ENCODE measurements at regions not wholly inside any gene's neighbourhood (a gene's known extent, or its start where the extent isn't known, plus 50 kb on each side); places are given as distances from the start of the nearest gene placed in this dataset.

DNA sequence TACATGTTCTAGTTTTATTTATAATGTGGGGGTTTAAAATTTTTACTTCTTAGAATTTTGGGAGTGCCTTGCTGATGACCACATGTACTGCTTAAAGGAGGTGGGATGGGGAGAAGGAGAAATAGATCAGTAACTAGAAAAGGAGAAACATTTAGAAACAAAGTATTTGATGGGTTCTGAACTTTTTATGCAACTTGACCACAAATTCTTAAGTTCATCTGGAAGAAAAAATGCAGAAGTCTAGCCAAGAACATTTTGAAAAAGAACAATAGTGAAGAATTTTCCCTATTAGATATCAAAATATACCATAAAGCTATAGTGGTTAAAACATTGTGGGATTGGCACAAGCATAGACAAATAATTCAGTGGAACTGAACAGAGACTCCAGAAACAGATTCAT lies 73.3 kb upstream of the AMPD3 start:
- no peak for TF ChIP-seq CTCF (IDR thresholded peaks at IDR 0.05; ENCODE audit: low read length)
- no peak for TF ChIP-seq EZH2 (IDR thresholded peaks at IDR 0.05; ENCODE audit: borderline replicate concordance, low read length)

All from OCI-LY1 (cell line).